ENCODE measurements at regions not wholly inside any gene's neighbourhood (a gene's known extent, or its start where the extent isn't known, plus 50 kb on each side); places are given as distances from the start of the nearest gene placed in this dataset.

DNA sequence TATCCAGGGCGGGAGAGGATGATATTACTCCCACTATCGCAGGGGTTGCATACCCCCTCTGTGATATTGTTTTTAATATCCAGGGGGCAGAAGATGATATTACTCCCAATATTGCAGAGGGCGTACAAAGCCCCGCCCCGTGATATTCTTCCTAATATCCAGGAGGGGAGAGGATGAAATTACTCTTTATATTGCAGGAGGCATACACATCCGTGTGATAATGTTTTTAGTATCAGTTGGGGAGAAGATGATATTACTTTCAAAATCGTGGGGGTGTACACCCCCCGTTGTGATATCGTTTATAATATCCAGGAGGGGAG, 52.9 kb upstream of the OXA1L start:
- no peak overlapping the region; a peak in 1 of 7 replicates for H3K27ac Mint-ChIP-seq
- Histone ChIP-seq H2BK15ac (ENCODE audit: low read depth, low read length) (no peak overlapping the region), H3K9me3 (ENCODE audit: control insufficient read depth, low read depth, low read length) (no peaks in the 10 kb centered on the region), H3K23ac (ENCODE audit: insufficient read length, low read depth, low read length) (no peak overlapping the region), H2AFZ (ENCODE audit: low read length) (peak overlapping the region; percentile 3), H3K4ac (ENCODE audit: low read depth, low read length) (no peak overlapping the region), H3T11ph (ENCODE audit: low read length) (no peak overlapping the region), H4K20me1 (ENCODE audit: control insufficient read depth, insufficient read depth, insufficient read length) (no peaks in the 10 kb centered on the region), H4K5ac (ENCODE audit: insufficient read length, low read depth, low read length) (no peak overlapping the region), H3K14ac (ENCODE audit: insufficient read depth, low read length) (no peak overlapping the region), H2BK5ac (ENCODE audit: insufficient read length, low read length) (no peak overlapping the region), H3K4me2 (ENCODE audit: insufficient read depth, insufficient read length, low read length) (peak overlapping the region; percentile 69), H3K27me3 (ENCODE audit: insufficient read depth, low read length) (no peaks in the 10 kb centered on the region), H3K79me2 (ENCODE audit: insufficient read depth, low read length) (no peaks in the 10 kb centered on the region), H3K18ac (ENCODE audit: insufficient read length, low read depth, low read length) (no peak overlapping the region), H3K4me1 (ENCODE audit: insufficient read depth, low read length) (no peaks in the 10 kb centered on the region), H3K9ac (ENCODE audit: extremely low read depth, insufficient read length, low read length) (peak overlapping the region; percentile 65), H3K27ac (ENCODE audit: insufficient read length, low read depth, low read length) (no peak overlapping the region), H3K23me2 (ENCODE audit: insufficient read length, low read depth, low read length, poor library complexity, severe bottlenecking) (no peaks in the 10 kb centered on the region), H2AK5ac (ENCODE audit: insufficient read length, low read length) (no peak overlapping the region), H2BK120ac (ENCODE audit: low read depth, low read length, poor library complexity, severe bottlenecking) (no peak overlapping the region), H2BK20ac (ENCODE audit: low read depth, low read length, poor library complexity, severe bottlenecking) (no peak overlapping the region), H4K8ac (replicated peaks; ENCODE audit: insufficient read length, low read depth, low read length) (no peak overlapping the region), H2BK12ac (ENCODE audit: insufficient read length, low read depth, low read length) (no peak overlapping the region), H3K79me1 (ENCODE audit: insufficient read depth, low read depth, low read length, poor library complexity, severe bottlenecking) (no peaks in the 10 kb centered on the region), H4K91ac (ENCODE audit: insufficient read length, low read depth, low read length) (no peak overlapping the region), H3K56ac (ENCODE audit: insufficient read length, low read depth, low read length) (no peak overlapping the region)
- peak overlapping the region; percentile 62 to 77 for H3K4me3 Mint-ChIP-seq
- H3K36me3 Mint-ChIP-seq (ENCODE audit: insufficient read depth in 1 of 3, low read depth in 3 of 3) = no peaks in the 10 kb centered on the region
- no peaks in the 10 kb centered on the region for H3K9me3 Mint-ChIP-seq
- DNase-seq = no peak
- WGBS (ENCODE audit: extremely low coverage, insufficient read length, low lambda C conversion rate) = no CpG with 5 or more reads among the region's 9 CpGs
- peaks cover 20% of the 10 kb centered on the region for H3K27me3 Mint-ChIP-seq (ENCODE audit: low read depth)
- peaks cover 2 to 7% of the 10 kb centered on the region in 2 experiments; a peak in 3 of 4 replicates for H3K4me1 Mint-ChIP-seq
- TF ChIP-seq, protein P1, sequence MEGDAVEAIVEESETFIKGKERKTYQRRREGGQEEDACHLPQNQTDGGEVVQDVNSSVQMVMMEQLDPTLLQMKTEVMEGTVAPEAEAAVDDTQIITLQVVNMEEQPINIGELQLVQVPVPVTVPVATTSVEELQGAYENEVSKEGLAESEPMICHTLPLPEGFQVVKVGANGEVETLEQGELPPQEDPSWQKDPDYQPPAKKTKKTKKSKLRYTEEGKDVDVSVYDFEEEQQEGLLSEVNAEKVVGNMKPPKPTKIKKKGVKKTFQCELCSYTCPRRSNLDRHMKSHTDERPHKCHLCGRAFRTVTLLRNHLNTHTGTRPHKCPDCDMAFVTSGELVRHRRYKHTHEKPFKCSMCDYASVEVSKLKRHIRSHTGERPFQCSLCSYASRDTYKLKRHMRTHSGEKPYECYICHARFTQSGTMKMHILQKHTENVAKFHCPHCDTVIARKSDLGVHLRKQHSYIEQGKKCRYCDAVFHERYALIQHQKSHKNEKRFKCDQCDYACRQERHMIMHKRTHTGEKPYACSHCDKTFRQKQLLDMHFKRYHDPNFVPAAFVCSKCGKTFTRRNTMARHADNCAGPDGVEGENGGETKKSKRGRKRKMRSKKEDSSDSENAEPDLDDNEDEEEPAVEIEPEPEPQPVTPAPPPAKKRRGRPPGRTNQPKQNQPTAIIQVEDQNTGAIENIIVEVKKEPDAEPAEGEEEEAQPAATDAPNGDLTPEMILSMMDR (conservative IDR thresholded peaks at IDR 0.05) = no peak

Data from H9 (cell line).